Activated CD4-positive, alpha-beta T cell treated with anti-CD3 and anti-CD28 coated beads, Interleukin-2, Interleukin-4, amounts not matched to agents 100 ng/mL and 50 ng/mL, durations not matched to agents 16 hours and 8 hours (primary cell): ENCODE measurements at regions not wholly inside any gene's neighbourhood (a gene's known extent, or its start where the extent isn't known, plus 50 kb on each side); places are given as distances from the start of the nearest gene placed in this dataset.
"Not testable (repeated sequence)": the region's sequence is repeated elsewhere in the genome, so short reads cannot be mapped to it uniquely, and the experiment has no call there.

Source experiments
- DNase-seq: peaks from one replicate; pipeline ENCODE4 v3.0.0-alpha.2; 2020; ENCODE audit warnings: low spot score

GRCh38 chr6:26957399-26958127 lies 289.9 kb upstream of the PRSS16 start:
- DNase-seq: not testable (repeated sequence)

GRCh38 chr6:26961236-26961635 lies 286.3 kb upstream of the PRSS16 start:
- not testable (repeated sequence) for DNase-seq

GRCh38 chr6:27002447-27002846 lies 245.1 kb upstream of the PRSS16 start:
- DNase-seq: no peak

DNA sequence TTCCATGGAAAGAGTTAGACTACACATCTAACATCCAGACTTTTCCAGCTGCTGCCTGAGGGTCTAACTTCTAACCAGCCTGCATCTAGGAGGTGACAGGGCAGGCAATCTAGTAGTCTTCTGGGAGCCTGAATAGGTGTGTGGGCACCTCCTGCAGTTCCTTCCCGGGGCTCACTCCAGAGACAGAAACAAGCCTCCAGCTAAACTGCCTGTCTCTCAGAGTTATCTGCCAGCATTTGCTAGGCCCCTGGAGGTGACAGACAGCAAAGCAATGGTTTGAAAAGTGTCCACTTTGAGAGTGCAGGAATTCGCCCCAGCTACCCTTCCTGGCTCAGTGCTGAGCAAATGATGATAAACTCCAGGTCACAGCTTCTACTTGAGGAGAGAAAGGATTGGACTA lies 240.5 kb upstream of the PRSS16 start:
- no peak for DNase-seq

- DNase-seq: not testable (repeated sequence)
Measured at GRCh38 chr6:27008613-27009012, 238.9 kb upstream of the PRSS16 start.

- DNase-seq: not testable (repeated sequence)
Measured at GRCh38 chr6:27014053-27014452, 233.4 kb upstream of the PRSS16 start.

- DNase-seq: no peak
Measured at GRCh38 chr6:27016689-27017088, 230.8 kb upstream of the PRSS16 start.

GRCh38 chr6:27018401-27018800 lies 229.1 kb upstream of the PRSS16 start:
- not testable (repeated sequence) for DNase-seq

DNA sequence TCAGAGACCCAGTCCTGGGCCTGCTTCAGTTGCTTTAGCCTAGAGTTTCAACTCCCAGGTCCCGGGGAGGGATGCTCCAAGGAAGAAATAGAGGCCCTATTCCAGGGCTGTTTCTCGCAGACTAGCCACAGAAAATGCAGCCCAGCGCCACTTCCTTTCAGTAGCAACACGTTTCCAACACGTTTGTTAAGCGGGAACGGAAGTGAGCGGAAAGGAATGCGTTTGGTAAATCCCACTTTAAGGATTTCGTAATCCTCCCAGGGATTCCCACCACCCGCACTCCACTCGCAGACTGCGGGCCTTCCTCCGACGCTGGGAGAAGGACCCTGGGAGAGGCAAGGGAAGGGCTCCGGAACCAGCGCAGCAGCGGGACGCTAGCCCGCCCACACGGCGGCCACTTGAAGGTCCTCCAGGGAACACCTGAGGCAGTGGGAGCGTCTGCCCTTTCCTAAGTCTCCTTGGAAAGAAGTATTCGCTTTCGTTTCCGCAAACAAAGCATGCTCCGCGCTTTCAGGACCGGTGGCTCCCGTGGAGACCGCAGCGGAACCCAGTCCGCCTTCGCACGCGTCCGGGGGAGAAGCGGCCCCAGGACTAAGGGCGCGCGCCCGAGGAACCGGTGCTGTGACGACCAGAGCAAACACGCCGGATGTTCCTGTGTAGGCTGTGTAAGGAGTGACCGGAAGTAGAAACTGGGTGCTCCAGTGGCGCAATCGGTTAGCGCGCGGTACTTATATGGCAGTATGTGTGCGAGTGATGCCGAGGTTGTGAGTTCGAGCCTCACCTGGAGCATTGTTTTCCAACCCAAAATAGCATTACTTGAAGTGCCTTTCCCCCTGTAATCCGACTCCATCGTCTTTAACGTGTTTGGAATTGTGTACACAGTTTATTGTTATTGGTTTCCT lies 227.6 kb upstream of the PRSS16 start:
- peak; percentile 71 for DNase-seq

DNA sequence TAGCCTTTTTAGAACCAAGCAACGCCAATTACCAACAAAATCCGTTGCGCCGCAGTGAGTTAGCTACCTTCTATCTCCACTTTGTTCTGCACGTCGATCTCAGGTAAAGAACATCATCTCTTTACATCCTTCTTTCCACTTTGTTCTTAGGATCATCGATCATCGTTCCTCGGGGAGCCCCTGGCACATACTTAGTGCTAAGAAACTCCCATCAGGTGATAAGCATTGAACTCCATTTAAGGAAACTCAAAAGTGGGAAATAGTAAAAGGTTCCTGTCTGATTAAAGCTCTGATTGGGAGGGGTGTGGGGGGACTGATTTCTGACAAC lies 227.0 kb upstream of the PRSS16 start:
- DNase-seq: no peak

DNA sequence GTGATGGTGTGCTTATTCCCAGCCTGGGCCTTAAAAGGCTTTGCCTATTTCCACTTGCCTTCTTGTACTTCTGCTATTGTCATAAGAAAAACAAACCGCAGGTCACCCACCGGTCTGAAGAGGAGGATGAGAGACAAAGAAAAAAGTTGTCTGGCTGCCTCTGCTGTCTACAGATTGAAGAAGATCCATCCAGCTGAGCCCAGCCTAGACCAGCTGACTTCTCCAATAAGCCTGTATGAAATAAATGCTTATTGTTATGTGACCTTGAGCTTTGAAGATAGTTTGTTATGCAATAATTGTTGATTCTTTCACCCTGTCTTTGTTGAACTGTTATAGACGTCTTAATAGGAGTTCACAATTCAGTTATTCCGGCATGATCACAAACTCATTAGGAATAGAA lies 223.8 kb upstream of the PRSS16 start:
- no peak for DNase-seq

- no peak for DNase-seq
Measured at GRCh38 chr6:27025351-27025750, 222.2 kb upstream of the PRSS16 start.

DNA sequence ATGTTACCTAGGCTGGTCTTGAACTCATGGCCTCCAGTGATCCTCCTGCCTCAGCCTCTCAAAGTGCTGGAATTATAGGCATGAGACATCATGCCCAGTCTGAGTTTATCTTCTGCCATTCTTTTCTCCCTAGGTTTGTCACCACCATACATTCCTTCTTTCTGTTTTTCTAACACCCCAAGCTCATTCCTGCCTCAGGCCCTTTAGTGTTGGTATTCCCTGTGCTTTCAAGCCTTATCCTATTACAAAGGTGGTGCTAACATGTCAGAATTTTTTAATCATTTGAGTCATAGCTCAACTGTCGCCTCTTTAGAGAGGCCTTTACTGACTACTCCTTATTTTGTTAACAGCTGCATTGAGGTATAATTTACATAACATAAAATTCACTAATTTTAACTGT lies 221.1 kb upstream of the PRSS16 start:
- no peak for DNase-seq

- DNase-seq: no peak
Measured at GRCh38 chr6:27031302-27031701, 216.2 kb upstream of the PRSS16 start.

- DNase-seq: no peak
Measured at GRCh38 chr6:27038498-27038897, 209.0 kb upstream of the PRSS16 start.

GRCh38 chr6:27040244-27041042 lies 207.1 kb upstream of the PRSS16 start:
- no peak for DNase-seq

DNA sequence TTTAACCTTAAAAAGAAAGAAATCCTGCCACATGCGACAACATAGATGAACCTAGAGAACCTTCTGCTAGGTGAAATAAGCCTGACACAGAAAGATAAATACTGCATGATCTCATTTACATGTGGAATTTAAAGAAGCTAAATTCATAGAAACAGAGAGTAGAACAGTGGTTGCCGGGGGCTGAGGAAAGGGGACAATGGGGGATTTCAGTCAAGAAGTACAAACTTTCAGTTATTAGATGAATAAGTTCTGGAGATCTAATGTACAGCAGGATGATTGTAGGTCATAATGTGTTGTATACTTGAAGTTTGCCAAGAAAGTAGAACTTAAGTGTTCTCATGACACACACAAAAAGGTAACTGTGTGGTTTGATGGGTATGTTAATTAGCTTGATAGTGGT lies 204.3 kb upstream of the PRSS16 start:
- DNase-seq: no peak

GRCh38 chr6:27045131-27045530 lies 202.4 kb upstream of the PRSS16 start:
- DNase-seq: not testable (repeated sequence)

DNA sequence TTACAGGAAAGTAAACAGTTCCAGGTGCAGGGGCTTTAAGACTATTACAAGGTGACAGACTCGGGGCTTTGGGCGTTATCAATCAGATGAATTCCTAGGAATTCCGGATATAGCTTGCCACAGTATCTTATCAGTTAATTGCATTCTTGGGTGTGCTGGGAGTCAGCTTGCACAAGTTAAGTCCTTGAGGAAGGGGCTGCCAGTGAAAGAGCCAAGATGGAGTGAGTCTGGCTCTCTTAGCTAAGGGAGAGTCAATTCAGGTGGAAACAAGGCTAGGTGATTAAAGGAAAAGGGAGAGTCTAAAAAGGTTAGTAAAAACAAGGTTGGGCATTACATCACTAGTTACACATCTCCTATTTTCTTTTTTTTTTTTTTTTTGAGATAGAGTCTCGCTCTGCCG lies 199.8 kb upstream of the PRSS16 start:
- not testable (repeated sequence) for DNase-seq

GRCh38 chr6:27049863-27050781 lies 197.4 kb upstream of the PRSS16 start:
- no peak for DNase-seq

- DNase-seq: not testable (repeated sequence)
Measured at GRCh38 chr6:27052082-27052730, 195.3 kb upstream of the PRSS16 start.
